ENCODE measurements at regions not wholly inside any gene's neighbourhood (a gene's known extent, or its start where the extent isn't known, plus 50 kb on each side); places are given as distances from the start of the nearest gene placed in this dataset.

DNA sequence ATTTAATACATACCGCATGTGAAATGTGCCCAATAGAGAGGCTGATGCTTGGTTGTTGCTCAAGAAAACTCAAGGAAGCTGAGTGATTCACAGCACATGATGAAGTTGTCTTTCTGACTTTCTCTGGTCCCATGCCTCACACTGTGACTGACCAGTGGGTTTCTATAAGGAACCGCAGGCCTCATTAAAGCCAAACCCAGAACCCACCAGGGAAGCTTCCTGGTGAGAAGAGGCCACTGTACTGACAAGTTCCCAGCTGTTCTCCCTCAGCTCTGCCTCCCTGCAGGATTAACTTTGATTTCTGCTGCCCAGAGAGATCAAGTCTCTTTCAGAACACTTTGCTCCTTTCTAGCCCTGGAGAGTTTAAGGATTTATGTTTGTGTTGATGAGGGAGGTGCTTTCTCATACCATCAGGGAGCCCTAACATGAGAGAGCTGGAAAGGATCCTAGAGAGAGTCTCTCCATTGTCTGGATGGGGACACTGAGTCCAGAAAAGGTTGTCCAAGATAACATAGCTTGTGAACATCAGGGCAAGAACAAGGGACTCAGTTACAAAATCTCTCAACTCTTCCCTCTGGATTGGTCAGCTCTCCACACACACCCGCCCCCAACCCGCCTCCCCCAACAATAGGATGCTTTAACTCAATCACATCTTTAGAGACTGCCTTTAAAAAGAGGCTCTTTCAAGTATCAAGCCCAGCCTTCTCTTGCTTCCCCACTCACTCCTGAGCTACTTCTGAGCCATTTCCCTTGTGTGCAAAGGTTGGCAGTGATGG lies 303.2 kb upstream of the TLE3 start:
- no peak overlapping the region for H3K27ac ChIP-seq (ENCODE audit: extremely low read depth, low read depth, low read length)
- H3K9me1 ChIP-seq (ENCODE audit: control insufficient read depth, insufficient read depth, low read length), result peaks cover 2% of the 10 kb centered on the region
- no peaks in the 10 kb centered on the region for H3K4me1 ChIP-seq (replicated peaks in 1 of 2; ENCODE audit: control insufficient read depth in 2 of 2, insufficient read depth in 2 of 2, low read length in 2 of 2)
- POLR2A ChIA-PET, result interaction anchor here (0.9 to 1.1 kb wide), 2 partner anchors 9 to 25 kb away, joined by 3 to 4 read pairs; no protein-coding TSS in a partner anchor
- DNase-seq (ENCODE audit: extremely low read depth in 1 of 4, low spot score in 3 of 4), result no peak
- no peaks in the 10 kb centered on the region for H3K79me2 ChIP-seq (ENCODE audit: control insufficient read depth, insufficient read depth, low read length)
- 0% methylated on average over 4 of the region's 4 CpGs for WGBS (ENCODE audit: insufficient coverage, low coverage, missing lambda C conversion rate)
- CTCF ChIA-PET (ENCODE audit: low intra/inter-chr PET ratio), result no interaction called here
- intact Hi-C loops (cut with micrococcal nuclease), result no loop called here
- H3K9ac ChIP-seq (ENCODE audit: insufficient read depth in 1 of 2, low read depth in 2 of 2, low read length in 2 of 2), result no peak overlapping the region
- H3K4me2 ChIP-seq (ENCODE audit: insufficient read depth, low read length), result no peak overlapping the region
- BruUV-seq (replicated peaks), result no TSS peak
- TF ChIP-seq, protein P1, sequence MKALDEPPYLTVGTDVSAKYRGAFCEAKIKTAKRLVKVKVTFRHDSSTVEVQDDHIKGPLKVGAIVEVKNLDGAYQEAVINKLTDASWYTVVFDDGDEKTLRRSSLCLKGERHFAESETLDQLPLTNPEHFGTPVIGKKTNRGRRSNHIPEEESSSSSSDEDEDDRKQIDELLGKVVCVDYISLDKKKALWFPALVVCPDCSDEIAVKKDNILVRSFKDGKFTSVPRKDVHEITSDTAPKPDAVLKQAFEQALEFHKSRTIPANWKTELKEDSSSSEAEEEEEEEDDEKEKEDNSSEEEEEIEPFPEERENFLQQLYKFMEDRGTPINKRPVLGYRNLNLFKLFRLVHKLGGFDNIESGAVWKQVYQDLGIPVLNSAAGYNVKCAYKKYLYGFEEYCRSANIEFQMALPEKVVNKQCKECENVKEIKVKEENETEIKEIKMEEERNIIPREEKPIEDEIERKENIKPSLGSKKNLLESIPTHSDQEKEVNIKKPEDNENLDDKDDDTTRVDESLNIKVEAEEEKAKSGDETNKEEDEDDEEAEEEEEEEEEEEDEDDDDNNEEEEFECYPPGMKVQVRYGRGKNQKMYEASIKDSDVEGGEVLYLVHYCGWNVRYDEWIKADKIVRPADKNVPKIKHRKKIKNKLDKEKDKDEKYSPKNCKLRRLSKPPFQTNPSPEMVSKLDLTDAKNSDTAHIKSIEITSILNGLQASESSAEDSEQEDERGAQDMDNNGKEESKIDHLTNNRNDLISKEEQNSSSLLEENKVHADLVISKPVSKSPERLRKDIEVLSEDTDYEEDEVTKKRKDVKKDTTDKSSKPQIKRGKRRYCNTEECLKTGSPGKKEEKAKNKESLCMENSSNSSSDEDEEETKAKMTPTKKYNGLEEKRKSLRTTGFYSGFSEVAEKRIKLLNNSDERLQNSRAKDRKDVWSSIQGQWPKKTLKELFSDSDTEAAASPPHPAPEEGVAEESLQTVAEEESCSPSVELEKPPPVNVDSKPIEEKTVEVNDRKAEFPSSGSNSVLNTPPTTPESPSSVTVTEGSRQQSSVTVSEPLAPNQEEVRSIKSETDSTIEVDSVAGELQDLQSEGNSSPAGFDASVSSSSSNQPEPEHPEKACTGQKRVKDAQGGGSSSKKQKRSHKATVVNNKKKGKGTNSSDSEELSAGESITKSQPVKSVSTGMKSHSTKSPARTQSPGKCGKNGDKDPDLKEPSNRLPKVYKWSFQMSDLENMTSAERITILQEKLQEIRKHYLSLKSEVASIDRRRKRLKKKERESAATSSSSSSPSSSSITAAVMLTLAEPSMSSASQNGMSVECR (CRISPR knock-in tag; IDR thresholded peaks at IDR 0.05), result no peak
- no peak for ATAC-seq
- in situ Hi-C loops (cut with MboI), result no loop called here
- H3K27me3 ChIP-seq (ENCODE audit: control insufficient read depth in 2 of 2, insufficient read depth in 2 of 2, low read length in 2 of 2), result peaks cover 12 to 55% of the 10 kb centered on the region in 2 experiments; a peak in 4 of 5 replicates
- no peaks in the 10 kb centered on the region for H3K9me3 ChIP-seq (replicated peaks; ENCODE audit: control insufficient read depth, insufficient read depth, low read depth, low read length)
- no peak for FAIRE-seq
- no peak overlapping the region for H3K4me3 ChIP-seq
- H3K36me3 ChIP-seq (ENCODE audit: control insufficient read depth, insufficient read depth, low read length), result no peaks in the 10 kb centered on the region
- no peak overlapping the region for H2AFZ ChIP-seq (ENCODE audit: low read depth, low read length)
- 0 out of 2 replicates have a peak, but pooled peaks cover 3% of the 10 kb centered on the region for H4K20me1 ChIP-seq (replicated peaks; ENCODE audit: control insufficient read depth, insufficient read depth, low read length)
